Renal pelvis (tissue), 1 donor: ENCODE measurements at regions not wholly inside any gene's neighbourhood (a gene's known extent, or its start where the extent isn't known, plus 50 kb on each side); places are given as distances from the start of the nearest gene placed in this dataset.
A peak's percentile ranks its signal among the peaks of the same experiment; 100 is the strongest.

Experiments
- DNase-seq: peaks from one replicate; pipeline ENCODE4 v3.0.0-alpha.2; 2013

GRCh38 chr2:172329774-172330671 lies 97.4 kb upstream of the ITGA6 start:
- no peak for DNase-seq

- no peak for DNase-seq
Measured at GRCh38 chr2:172332507-172332906, 94.9 kb upstream of the ITGA6 start.

GRCh38 chr2:172333235-172333977 lies 94.0 kb upstream of the ITGA6 start:
- DNase-seq = no peak

GRCh38 chr2:172333978-172334330 lies 93.4 kb upstream of the ITGA6 start:
- no peak for DNase-seq

GRCh38 chr2:172334988-172335387 lies 92.4 kb upstream of the ITGA6 start:
- DNase-seq = no peak

GRCh38 chr2:172335736-172336135 lies 91.7 kb upstream of the ITGA6 start:
- DNase-seq = no peak

- no peak for DNase-seq
Measured at GRCh38 chr2:172336681-172337080, 90.7 kb upstream of the ITGA6 start.

- peak; percentile 39 for DNase-seq
Measured at GRCh38 chr2:172339371-172340010, 87.9 kb upstream of the ITGA6 start.

- no peak for DNase-seq
Measured at GRCh38 chr2:172340394-172340793, 87.0 kb upstream of the ITGA6 start.

- peak; percentile 16 for DNase-seq
Measured at GRCh38 chr2:172342078-172342477, 85.3 kb upstream of the ITGA6 start.

GRCh38 chr2:172342611-172343010 lies 84.8 kb upstream of the ITGA6 start:
- no peak for DNase-seq

GRCh38 chr2:172344159-172344558 lies 83.2 kb upstream of the ITGA6 start:
- no peak for DNase-seq

GRCh38 chr2:172345956-172346555 lies 81.3 kb upstream of the ITGA6 start:
- no peak for DNase-seq

- DNase-seq = no peak
Measured at GRCh38 chr2:172348555-172349288, 78.7 kb upstream of the ITGA6 start.

GRCh38 chr2:172350839-172351479 lies 76.4 kb upstream of the ITGA6 start:
- DNase-seq = no peak

GRCh38 chr2:172351586-172351985 lies 75.8 kb upstream of the ITGA6 start:
- DNase-seq = no peak

- DNase-seq = no peak
Measured at GRCh38 chr2:172354347-172354746, 73.0 kb upstream of the ITGA6 start.

GRCh38 chr2:172357442-172357841 lies 69.9 kb upstream of the ITGA6 start:
- DNase-seq = no peak

- DNase-seq = no peak
Measured at GRCh38 chr2:172358691-172359556, 68.5 kb upstream of the ITGA6 start.

GRCh38 chr2:172361360-172361759 lies 66.0 kb upstream of the ITGA6 start:
- DNase-seq = no peak
